Renal cortex interstitium (tissue), 11 donors: ENCODE measurements at regions not wholly inside any gene's neighbourhood (a gene's known extent, or its start where the extent isn't known, plus 50 kb on each side); places are given as distances from the start of the nearest gene placed in this dataset.
A peak's percentile ranks its signal among the peaks of the same experiment; 100 is the strongest.
"Not testable (repeated sequence)": the region's sequence is repeated elsewhere in the genome, so short reads cannot be mapped to it uniquely, and the experiment has no call there.

Experiments used
- DNase-seq, 11 donors: peaks; one replicate each; pipeline ENCODE4 v3.0.0-alpha.2; 2013; ENCODE audit warnings: low read depth in 9 of 11, low spot score in 4 of 11; ENCODE audit errors: extremely low read depth in 1 of 11

DNA sequence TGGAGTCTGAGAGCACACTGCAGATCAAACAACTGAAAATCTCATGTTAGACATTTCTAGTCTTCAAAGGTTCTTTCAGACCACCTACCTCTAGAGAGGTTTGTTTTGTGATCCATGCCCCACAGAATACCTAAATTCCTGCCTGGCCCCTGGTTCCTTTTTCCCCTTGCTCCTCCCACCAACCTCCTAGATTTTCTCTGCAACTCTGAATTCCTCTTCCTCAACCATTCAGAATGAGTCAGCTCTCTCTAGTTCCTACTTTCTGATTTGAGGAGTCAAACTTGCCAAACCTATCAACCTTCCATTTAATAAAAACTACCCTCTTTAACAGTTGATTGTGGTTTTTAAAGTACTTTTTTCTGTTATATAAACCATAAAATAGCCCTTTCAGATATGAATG lies 83.2 kb upstream of the ZNF462 start:
- no peak for DNase-seq

DNA sequence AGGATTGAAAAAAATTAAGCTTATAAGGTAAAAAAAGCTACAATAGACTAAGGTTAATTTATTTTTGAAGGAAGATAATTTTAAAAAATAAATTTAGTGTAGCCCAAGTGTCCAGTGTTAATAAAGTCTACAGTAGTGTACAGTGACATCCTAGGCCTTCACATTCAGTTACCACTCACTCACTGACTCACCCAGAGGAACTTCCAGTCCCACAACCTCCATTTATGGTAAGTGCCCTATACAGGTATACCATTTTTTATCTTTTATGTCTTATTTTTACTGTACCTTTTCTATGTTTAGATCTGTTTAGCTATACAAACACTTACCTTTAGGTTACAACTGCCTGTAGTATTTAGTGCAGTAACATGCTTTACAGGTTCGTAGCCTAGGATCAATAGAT lies 79.8 kb upstream of the ZNF462 start:
- DNase-seq, result no peak

DNA sequence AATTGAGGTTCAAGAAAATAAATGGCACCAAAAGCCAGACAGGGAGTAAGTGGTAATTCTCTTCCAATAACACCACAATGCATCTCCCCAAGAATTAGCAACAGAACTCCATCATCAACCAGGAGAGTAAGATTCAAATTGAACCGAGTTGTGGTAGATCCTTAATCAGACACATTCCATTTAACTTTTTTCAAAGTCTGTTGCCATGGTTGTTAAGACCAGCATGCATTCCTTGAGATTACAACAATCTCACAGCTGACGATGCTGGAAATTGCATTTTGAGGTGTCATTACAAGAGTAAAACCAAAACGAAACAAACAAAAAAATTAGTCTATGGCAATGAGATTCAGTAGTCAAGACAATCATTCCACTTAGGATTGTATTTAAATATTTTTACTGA lies 78.9 kb upstream of the ZNF462 start:
- no peak for DNase-seq

DNA sequence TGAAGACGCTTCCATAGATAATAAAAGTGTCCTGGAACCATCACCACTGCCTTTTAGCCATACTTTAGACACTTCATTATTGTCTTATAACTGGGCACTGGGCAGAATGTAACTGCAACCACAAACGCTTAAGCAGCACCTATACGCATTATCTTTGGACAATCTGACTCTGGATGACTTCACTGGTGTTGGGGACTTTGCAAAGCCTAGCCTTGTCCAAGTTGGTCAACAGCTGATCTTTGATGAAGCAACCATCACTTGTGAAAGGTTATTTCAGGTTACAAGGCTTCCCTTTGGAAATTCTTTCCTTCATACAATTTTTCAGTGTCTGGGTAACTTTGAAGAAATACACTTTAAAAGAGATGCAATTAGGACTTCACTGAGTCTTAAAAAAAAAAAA lies 77.8 kb upstream of the ZNF462 start:
- no peak for DNase-seq

DNA sequence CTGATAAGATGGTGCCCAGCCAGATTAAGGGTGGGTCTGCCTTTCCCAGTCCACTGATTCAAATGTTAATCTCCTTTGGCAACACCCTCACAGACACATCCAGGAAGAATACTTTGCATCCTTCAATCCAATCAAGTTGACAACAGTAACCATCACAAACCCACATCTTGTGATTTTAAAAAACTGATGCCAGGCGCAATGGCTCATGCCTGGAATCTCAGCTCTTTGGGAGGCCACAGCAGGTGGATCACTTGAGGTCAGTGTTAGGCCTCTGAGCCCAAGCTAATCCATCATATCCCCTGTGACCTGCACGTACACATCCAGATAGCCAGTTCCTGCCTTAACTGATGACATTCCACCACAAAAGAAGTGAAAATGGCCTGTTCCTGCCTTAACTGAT lies 74.9 kb upstream of the ZNF462 start:
- DNase-seq, result not testable (repeated sequence)

DNA sequence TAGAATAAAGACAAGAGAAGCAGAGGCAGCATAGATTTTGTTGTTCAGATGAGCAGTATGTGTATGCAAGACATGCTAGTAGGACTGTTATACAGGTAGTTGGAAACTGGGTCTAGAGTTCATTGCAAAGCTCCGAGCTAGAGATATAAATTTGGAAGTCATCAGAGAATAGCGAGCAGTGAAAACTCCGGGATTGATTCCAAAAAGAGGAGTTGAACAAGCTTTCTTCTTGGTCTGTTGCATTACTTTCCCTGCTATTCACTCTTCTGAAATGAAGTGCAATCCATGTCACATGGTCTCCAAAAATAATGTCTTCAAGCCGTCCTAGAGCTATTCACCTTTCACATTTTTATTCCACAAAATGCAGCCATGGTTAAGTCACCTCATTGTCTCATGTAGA lies 67.9 kb upstream of the ZNF462 start:
- DNase-seq, result no peak

GRCh38 chr9:106796771-106797170 lies 66.2 kb upstream of the ZNF462 start:
- DNase-seq, result no peak

DNA sequence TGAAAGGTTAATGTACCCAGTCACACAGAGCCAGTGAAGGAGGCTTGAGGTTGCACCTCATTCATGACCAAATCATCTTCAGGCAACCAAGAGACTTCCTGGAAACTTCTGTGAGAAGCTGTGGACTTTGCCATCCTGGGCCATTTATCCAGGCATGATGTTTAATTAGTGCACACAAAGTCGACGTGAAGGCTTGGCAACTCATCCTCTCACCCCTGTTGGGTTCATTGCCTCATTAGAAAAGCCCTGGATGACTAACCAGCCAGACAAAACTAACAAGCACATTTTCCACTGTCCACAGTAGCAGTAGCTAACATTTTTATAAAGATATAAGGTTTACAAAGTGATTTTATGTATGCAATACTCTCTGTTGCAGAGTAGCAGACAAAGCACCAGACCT lies 65.7 kb upstream of the ZNF462 start:
- DNase-seq, result no peak

- DNase-seq, result no peak
Measured at GRCh38 chr9:106798016-106798799, 64.8 kb upstream of the ZNF462 start.

GRCh38 chr9:106799152-106799551 lies 63.8 kb upstream of the ZNF462 start:
- DNase-seq, result peak in 3 of 11 donors; percentile 28 to 35 (median 29)

- DNase-seq, result no peak
Measured at GRCh38 chr9:106800701-106801270, 62.2 kb upstream of the ZNF462 start.

- no peak for DNase-seq
Measured at GRCh38 chr9:106801816-106802215, 61.1 kb upstream of the ZNF462 start.
